SK-N-SH treated with all-trans-retinoic acid at 6 μM for 48 hours (cell line): ENCODE measurements at regions not wholly inside any gene's neighbourhood (a gene's known extent, or its start where the extent isn't known, plus 50 kb on each side); places are given as distances from the start of the nearest gene placed in this dataset.

ENCODE experiments used
- ATAC-seq: fragments of 200-7000 bp; cut with Tn5 transposase; 3 replicates; pipeline ENCODE4 v1.9.1; 2020; ENCODE audit warnings: mild to moderate bottlenecking, moderate library complexity
- ARNTL ChIP-seq: fragments of 450-650 bp; formaldehyde crosslinking; IDR thresholded peaks from 2 replicates; pipeline ENCODE4 v1.5.0; 2020; ENCODE audit warnings: low read depth, mild to moderate bottlenecking, moderate library complexity, borderline replicate concordance
- BACH2 ChIP-seq: fragments of 250-450 bp; sonication (Bioruptor Pico); IDR thresholded peaks from 2 replicates; pipeline ENCODE4 v1.9.0; 2021; ENCODE audit warnings: mild to moderate bottlenecking, borderline replicate concordance
- CREB5 ChIP-seq: fragments of 250-450 bp; sonication (Bioruptor Pico); IDR thresholded peaks from 2 replicates; pipeline ENCODE4 v1.5.1; 2020; ENCODE audit warnings: low read depth, mild to moderate bottlenecking, moderate library complexity
- CSDC2 ChIP-seq: fragments of 250-450 bp; sonication (Bioruptor Pico); IDR thresholded peaks from 2 replicates; pipeline ENCODE4 v1.5.0; 2020; ENCODE audit warnings: mild to moderate bottlenecking, moderate library complexity
- ESRRG ChIP-seq: fragments of 250-450 bp; sonication (Bioruptor Pico); IDR thresholded peaks from 2 replicates; pipeline ENCODE4 v1.6.1; 2021; ENCODE audit warnings: mild to moderate bottlenecking
- GLIS3 ChIP-seq: fragments of 250-450 bp; sonication (Bioruptor Pico); IDR thresholded peaks from 2 replicates; pipeline ENCODE4 v1.5.0; 2020; ENCODE audit warnings: mild to moderate bottlenecking, moderate library complexity
- ISL1 ChIP-seq: fragments of 250-450 bp; sonication (Bioruptor Pico); IDR thresholded peaks from 2 replicates; pipeline ENCODE4 v2.1.2; 2022; ENCODE audit warnings: mild to moderate bottlenecking, moderate library complexity
- OSR1 ChIP-seq: fragments of 250-450 bp; sonication (Bioruptor Pico); IDR thresholded peaks from 2 replicates; pipeline ENCODE4 v1.8.0; 2022; ENCODE audit warnings: moderate library complexity, mild to moderate bottlenecking, inconsistent platforms
- PATZ1 ChIP-seq: fragments of 250-450 bp; sonication (Bioruptor Pico); IDR thresholded peaks from 2 replicates; pipeline ENCODE4 v1.8.0; 2020; ENCODE audit warnings: mild to moderate bottlenecking, moderate library complexity, borderline replicate concordance
- POU6F1 ChIP-seq: fragments of 250-450 bp; sonication (Bioruptor Pico); IDR thresholded peaks from 2 replicates; pipeline ENCODE4 v1.8.0; 2021; ENCODE audit warnings: low read depth, mild to moderate bottlenecking, moderate library complexity, borderline replicate concordance
- PPARA ChIP-seq: fragments of 250-450 bp; sonication (Bioruptor Pico); IDR thresholded peaks from 2 replicates; pipeline ENCODE4 v1.5.0; 2020; ENCODE audit warnings: mild to moderate bottlenecking, borderline replicate concordance
- RARB ChIP-seq: fragments of 250-450 bp; sonication (Bioruptor Pico); IDR thresholded peaks from 2 replicates; pipeline ENCODE4 v1.8.0; 2021; ENCODE audit warnings: mild to moderate bottlenecking, moderate library complexity
- SNAI2 ChIP-seq: fragments of 250-450 bp; sonication (Bioruptor Pico); IDR thresholded peaks from 2 replicates; pipeline ENCODE4 v1.5.0; 2020; ENCODE audit warnings: mild to moderate bottlenecking, moderate library complexity
- TCF4 ChIP-seq: fragments of 250-450 bp; sonication (Bioruptor Pico); IDR thresholded peaks from 2 replicates; pipeline ENCODE4 v1.8.0; 2021; ENCODE audit warnings: mild to moderate bottlenecking, moderate library complexity, borderline replicate concordance
- TOX ChIP-seq: fragments of 250-450 bp; sonication (Bioruptor Pico); IDR thresholded peaks from 2 replicates; pipeline ENCODE4 v1.8.0; 2021; ENCODE audit warnings: mild to moderate bottlenecking, moderate library complexity, borderline replicate concordance
- TSHZ2 ChIP-seq: fragments of 250-450 bp; sonication (Bioruptor Pico); IDR thresholded peaks from 2 replicates; pipeline ENCODE4 v1.5.0; 2020; ENCODE audit warnings: mild to moderate bottlenecking, moderate library complexity
- ZC3H10 ChIP-seq: fragments of 250-450 bp; sonication (Bioruptor Pico); IDR thresholded peaks from 2 replicates; pipeline ENCODE4 v1.5.1; 2021; ENCODE audit warnings: mild to moderate bottlenecking, moderate library complexity
- ZFP30 ChIP-seq: fragments of 450-650 bp; formaldehyde crosslinking; IDR thresholded peaks from 2 replicates; pipeline ENCODE4 v1.5.0; 2022; ENCODE audit warnings: mild to moderate bottlenecking, moderate library complexity
- ZNF565 ChIP-seq: fragments of 450-650 bp; formaldehyde crosslinking; conservative IDR thresholded peaks from 2 replicates; pipeline ENCODE4 v1.5.0; 2020; ENCODE audit warnings: low read depth, mild to moderate bottlenecking, moderate library complexity
- ZNF70 ChIP-seq: fragments of 450-650 bp; formaldehyde crosslinking; IDR thresholded peaks from 2 replicates; pipeline ENCODE4 v1.5.0; 2020; ENCODE audit warnings: mild to moderate bottlenecking, moderate library complexity
- ZNF8 ChIP-seq: fragments of 450-650 bp; formaldehyde crosslinking; IDR thresholded peaks from 2 replicates; pipeline ENCODE4 v1.5.0; 2020; ENCODE audit warnings: mild to moderate bottlenecking, moderate library complexity

GRCh38 chr17:51352798-51353197, 92.5 kb downstream of the UTP18 start:
- TF ChIP-seq POU6F1 (no peak), ZNF70 (no peak), ISL1 (no peak), ZFP30 (CRISPR knock-in tag) (no peak)
- ATAC-seq: no peak

GRCh38 chr17:51353296-51353695, 93.0 kb downstream of the UTP18 start:
- no peak for ATAC-seq
- no peak for TF ChIP-seq SNAI2 (CRISPR knock-in tag)
- TF ChIP-seq ZNF8 (CRISPR knock-in tag): no peak
- TF ChIP-seq ISL1: no peak
- TF ChIP-seq BACH2: no peak
- no peak for TF ChIP-seq TCF4
- TF ChIP-seq PATZ1 (CRISPR knock-in tag): no peak
- TF ChIP-seq OSR1 (CRISPR knock-in tag): no peak
- no peak for TF ChIP-seq TOX (CRISPR knock-in tag)
- TF ChIP-seq ARNTL (CRISPR knock-in tag): no peak
- no peak for TF ChIP-seq RARB (CRISPR knock-in tag)
- TF ChIP-seq ZFP30 (CRISPR knock-in tag): no peak
- TF ChIP-seq, all 23 proteins: peak for 0

- peak; percentile 40 for ATAC-seq
- TF ChIP-seq PATZ1 (CRISPR knock-in tag) (no peak), TOX (CRISPR knock-in tag) (no peak), POU6F1 (no peak), ISL1 (no peak), OSR1 (CRISPR knock-in tag) (no peak), PPARA (no peak), TSHZ2 (CRISPR knock-in tag) (no peak), ESRRG (CRISPR knock-in tag) (no peak), ZC3H10 (CRISPR knock-in tag) (no peak), CSDC2 (CRISPR knock-in tag) (no peak), GLIS3 (no peak), ARNTL (CRISPR knock-in tag) (no peak), ZNF565 (CRISPR knock-in tag) (no peak), CREB5 (CRISPR knock-in tag) (no peak)
These were observed 94.6 kb downstream of the UTP18 start for GRCh38 chr17:51354936-51355335.
